VCaP (cell line): ENCODE measurements at regions not wholly inside any gene's neighbourhood (a gene's known extent, or its start where the extent isn't known, plus 50 kb on each side); places are given as distances from the start of the nearest gene placed in this dataset.
A peak's percentile ranks its signal among the peaks of the same experiment; 100 is the strongest.

ENCODE experiments used
- H3K27ac ChIP-seq: fragments of 450-650 bp; 2 replicates; pipeline ENCODE4 v1.5.1; 2017
- CTCF ChIP-seq: fragments of 450-650 bp; conservative IDR thresholded peaks from 2 replicates; pipeline ENCODE4 v1.5.1; 2017; ENCODE audit warnings: mild to moderate bottlenecking, moderate library complexity

DNA sequence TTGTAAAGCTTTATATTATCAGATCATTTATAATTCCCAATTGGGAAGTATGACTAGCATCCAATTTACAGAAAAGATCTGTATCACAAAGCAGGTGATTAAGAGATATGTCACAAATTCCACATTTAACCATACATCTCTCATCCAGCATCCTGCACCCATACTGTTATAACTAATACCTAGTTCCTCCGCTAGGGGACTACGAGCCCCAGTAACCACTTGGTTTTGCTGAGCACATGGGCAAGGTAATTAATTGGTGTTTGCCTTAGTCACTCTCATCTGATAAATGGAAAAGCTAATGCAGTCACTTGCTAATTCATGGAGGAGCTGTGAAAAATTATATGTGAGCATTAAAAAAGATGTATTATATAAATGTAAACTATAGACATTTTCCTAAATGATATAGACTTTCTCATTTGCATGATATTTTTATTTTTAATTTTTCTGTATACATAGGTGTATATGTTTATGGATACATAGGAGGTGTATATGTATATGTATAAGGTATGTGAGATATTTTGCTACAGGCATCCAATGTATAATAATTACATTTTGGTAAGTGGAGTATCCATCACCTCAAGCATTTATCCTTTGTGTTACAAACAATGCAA is 1031.8 kb downstream of the GALC start:
- no peak overlapping the region for H3K27ac ChIP-seq
- TF ChIP-seq CTCF, result peak; percentile 76

DNA sequence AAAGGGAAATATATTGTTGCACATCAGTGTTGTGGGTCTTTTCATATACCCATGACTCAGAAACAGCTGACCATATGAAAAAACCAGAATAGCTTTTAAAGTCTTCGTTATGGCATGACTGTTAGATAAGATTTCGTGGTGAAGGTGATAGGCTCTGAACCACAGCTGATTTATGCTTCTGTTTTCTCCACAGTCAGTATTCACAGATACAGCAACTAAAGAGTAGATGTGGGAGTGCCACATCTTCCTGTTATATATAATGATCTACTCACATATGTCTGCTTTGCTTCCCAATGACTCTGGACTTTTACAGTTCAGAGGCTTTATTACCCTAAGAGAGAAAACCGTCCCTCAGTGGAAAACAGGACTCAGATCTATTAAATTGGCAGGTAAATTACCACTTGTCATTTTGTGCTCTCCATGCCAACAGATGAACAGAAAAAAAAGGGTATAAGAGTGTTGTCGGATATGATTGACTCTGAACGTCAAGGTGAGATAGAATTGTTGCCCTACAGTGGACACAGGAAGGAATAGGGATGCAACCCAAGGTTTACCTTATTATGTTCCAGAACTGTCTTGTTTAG is 1037.1 kb downstream of the GALC start:
- TF ChIP-seq CTCF, result no peak
- H3K27ac ChIP-seq, result no peak overlapping the region

- no peak overlapping the region for H3K27ac ChIP-seq
- no peak for TF ChIP-seq CTCF
These were observed 1038.4 kb downstream of the GALC start for GRCh38 chr14:86954623-86955022.

- no peak for TF ChIP-seq CTCF
- H3K27ac ChIP-seq, result no peak overlapping the region
These were observed 1046.5 kb downstream of the GALC start for GRCh38 chr14:86946446-86946845.

DNA sequence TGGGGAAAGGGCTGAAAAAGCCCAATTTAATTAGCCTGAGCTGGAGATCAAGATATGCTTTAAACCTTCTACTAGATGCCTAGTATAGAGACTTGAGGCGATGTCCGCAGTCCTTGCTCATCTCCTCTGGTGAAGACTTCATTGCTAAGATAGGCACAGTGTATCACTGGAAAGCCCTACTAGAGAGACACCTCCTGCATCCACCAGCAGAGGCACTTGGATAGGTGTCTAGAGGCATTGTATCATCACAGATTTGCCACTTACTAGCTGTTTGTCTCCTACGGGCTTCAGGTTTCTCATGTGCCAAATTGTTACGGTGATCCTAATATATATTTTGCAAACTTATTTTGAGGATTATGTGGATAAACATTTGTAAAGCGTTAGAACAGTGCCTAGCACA is 1048.5 kb downstream of the GALC start:
- TF ChIP-seq CTCF, result no peak
- H3K27ac ChIP-seq, result no peak overlapping the region

DNA sequence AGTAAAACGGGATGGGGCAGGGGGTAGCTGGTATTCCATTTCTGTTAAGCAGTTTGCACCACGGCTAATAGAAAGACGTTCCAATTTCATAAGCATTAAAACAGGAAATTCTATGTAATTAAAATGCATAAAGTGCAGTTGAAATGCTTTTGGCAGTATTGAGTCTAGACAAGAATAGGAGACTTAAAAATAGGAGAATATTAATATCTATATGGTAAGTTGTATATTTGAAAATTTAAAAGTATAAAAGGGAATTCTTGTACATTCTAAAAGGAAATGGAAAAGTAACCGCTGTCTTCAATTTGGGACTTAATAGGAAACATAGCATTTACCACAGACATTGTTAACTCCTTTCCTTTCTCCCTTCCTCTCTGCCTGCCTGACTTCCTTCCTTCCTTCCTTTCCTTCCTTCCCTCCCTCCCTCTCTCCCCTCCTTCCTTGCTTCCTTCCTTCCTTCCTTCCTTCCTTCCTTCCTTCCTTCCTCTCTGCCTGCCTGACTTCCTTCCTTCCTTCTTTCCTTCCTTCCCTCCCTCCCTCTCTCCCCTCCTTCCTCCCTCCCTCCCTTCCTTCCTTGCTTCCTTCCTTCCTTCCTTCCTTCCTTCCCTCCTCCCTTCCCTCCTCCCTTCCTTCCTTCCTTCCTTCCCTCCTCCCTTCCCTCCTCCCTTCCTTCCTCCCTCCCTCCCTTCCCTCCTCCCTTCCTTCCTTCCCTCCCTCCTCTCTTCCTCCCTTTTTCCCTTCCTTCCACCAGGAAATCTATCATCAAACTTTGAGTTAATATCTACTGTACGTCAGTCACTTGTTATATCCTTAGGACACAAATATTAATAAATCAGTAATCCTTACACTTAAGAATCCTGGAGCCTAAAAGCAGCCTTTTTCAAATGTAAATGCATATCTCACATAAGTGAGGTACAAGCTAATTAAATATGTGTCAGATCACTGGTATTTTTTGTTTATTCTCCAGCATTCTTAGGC is 1049.3 kb downstream of the GALC start:
- TF ChIP-seq CTCF, result no peak
- no peak overlapping the region for H3K27ac ChIP-seq

DNA sequence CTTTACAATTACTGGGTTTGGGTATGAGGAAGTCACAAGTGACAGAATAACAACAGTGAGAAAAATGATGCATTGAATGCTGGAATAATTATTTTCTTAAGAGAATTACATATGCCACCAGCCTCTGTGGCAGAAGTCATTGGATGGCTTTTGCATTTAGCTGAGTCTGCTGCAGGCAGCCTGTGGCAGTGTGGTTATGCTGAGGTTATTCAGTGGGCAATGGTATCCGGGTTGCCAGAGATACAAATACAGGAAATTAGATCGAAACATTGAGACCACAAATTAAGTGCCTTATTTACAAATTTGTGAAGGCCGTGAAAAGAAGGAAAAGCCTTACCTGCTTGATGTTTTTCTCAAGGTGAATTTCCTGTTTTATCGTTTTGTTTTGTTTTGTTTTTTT is 1050.0 kb downstream of the GALC start:
- H3K27ac ChIP-seq, result no peak overlapping the region
- no peak for TF ChIP-seq CTCF
